Neural cell (in vitro differentiated cells): ENCODE measurements at regions not wholly inside any gene's neighbourhood (a gene's known extent, or its start where the extent isn't known, plus 50 kb on each side); places are given as distances from the start of the nearest gene placed in this dataset.

Source experiments
- H2AFZ ChIP-seq: fragments of 200-600, 300-800 bp; sonication (generic), shearing (Covaris generic); 2 replicates; pipeline ENCODE4 v1.6.0; 2014; ENCODE audit warnings: low read depth, mild to moderate bottlenecking, antibody characterized with exemption, low read length, moderate library complexity
- H3F3A ChIP-seq: fragments of 200-600 bp; shearing (Covaris generic); 2 replicates; pipeline ENCODE4 v1.6.1; 2016; ENCODE audit warnings: mild to moderate bottlenecking, moderate library complexity, mixed read lengths, antibody characterized with exemption, low read length; ENCODE audit not compliant: insufficient read depth, poor library complexity, severe bottlenecking
- H3K27ac ChIP-seq: fragments of 200-600, 300-800 bp; sonication (generic), shearing (Covaris generic); 2 replicates; pipeline ENCODE4 v1.5.1; 2014; ENCODE audit warnings: mild to moderate bottlenecking, low read length, moderate library complexity
- H3K27me3 ChIP-seq: fragments of 300-800, 200-600 bp; sonication (generic), shearing (Covaris generic); 2 replicates; pipeline ENCODE4 v1.6.0; 2014; ENCODE audit warnings: mild to moderate bottlenecking, low read depth, low read length, moderate library complexity; ENCODE audit not compliant: insufficient read depth
- H3K36me3 ChIP-seq: fragments of 300-800, 200-600 bp; sonication (generic), shearing (Covaris generic); 2 replicates; pipeline ENCODE4 v1.5.1; 2014; ENCODE audit warnings: mild to moderate bottlenecking, antibody characterized with exemption, low read length, moderate library complexity; ENCODE audit not compliant: insufficient read depth
- H3K4me2 ChIP-seq: fragments of 300-800, 200-600 bp; sonication (generic), shearing (Covaris generic); 2 replicates; pipeline ENCODE4 v1.6.0; 2014; ENCODE audit warnings: mild to moderate bottlenecking, low read length
- H3K4me3 ChIP-seq: fragments of 300-800, 200-600 bp; sonication (generic), shearing (Covaris generic); 2 replicates; pipeline ENCODE4 v1.5.1; 2014; ENCODE audit warnings: mild to moderate bottlenecking, low read length, moderate library complexity
- H3K79me2 ChIP-seq: fragments of 200-600 bp; shearing (Covaris generic); replicated peaks from 2 replicates; pipeline ENCODE4 v1.6.0; 2014; ENCODE audit warnings: mild to moderate bottlenecking, low read length, moderate library complexity; ENCODE audit not compliant: insufficient read depth
- H3K9ac ChIP-seq: fragments of 300-800, 200-600 bp; sonication (generic), shearing (Covaris generic); 2 replicates; pipeline ENCODE4 v1.6.1; 2016; ENCODE audit warnings: mild to moderate bottlenecking, low read length, mixed read lengths
- H3K9me2 ChIP-seq: fragments of 200-600 bp; shearing (Covaris generic); 2 replicates; pipeline ENCODE4 v1.6.1; 2016; ENCODE audit warnings: mild to moderate bottlenecking, low read length, mixed read lengths; ENCODE audit not compliant: insufficient read depth
- H3K9me3 ChIP-seq: fragments of 200-600, 300-800 bp; sonication (generic), shearing (Covaris generic); 2 replicates; pipeline ENCODE4 v1.6.1; 2016; ENCODE audit warnings: mild to moderate bottlenecking, mixed run types, low read length, moderate library complexity, mixed read lengths
- H4K20me1 ChIP-seq: fragments of 200-600 bp; shearing (Covaris generic); 2 replicates; pipeline ENCODE4 v1.6.1; 2016; ENCODE audit warnings: mild to moderate bottlenecking, mixed run types; ENCODE audit not compliant: insufficient read depth
- CTCF ChIP-seq: fragments of 450-650 bp; IDR thresholded peaks from 2 replicates; pipeline ENCODE4 v1.5.1; 2014; ENCODE audit warnings: antibody characterized with exemption, mild to moderate bottlenecking, moderate library complexity; ENCODE audit not compliant: poor library complexity, severe bottlenecking
- EP300 ChIP-seq: fragments of 450-650 bp; conservative IDR thresholded peaks from 2 replicates; pipeline ENCODE4 v1.6.1; 2014; ENCODE audit warnings: antibody characterized with exemption, mild to moderate bottlenecking, moderate library complexity; ENCODE audit not compliant: poor library complexity, severe bottlenecking
- MXI1 ChIP-seq: fragments of 450-650 bp; conservative IDR thresholded peaks from 2 replicates; pipeline ENCODE4 v1.6.1; 2014; ENCODE audit warnings: antibody characterized with exemption, mild to moderate bottlenecking; ENCODE audit not compliant: poor library complexity, severe bottlenecking
- POLR2AphosphoS5 ChIP-seq: IDR thresholded peaks from 2 replicates; pipeline ENCODE4 v1.6.1; 2012
- RAD21 ChIP-seq: fragments of 450-650 bp; conservative IDR thresholded peaks from 2 replicates; pipeline ENCODE4 v1.6.1; 2014; ENCODE audit warnings: antibody characterized with exemption, mild to moderate bottlenecking, moderate library complexity
- REST ChIP-seq: IDR thresholded peaks from 2 replicates; pipeline ENCODE4 v1.6.1; 2012; ENCODE audit warnings: borderline replicate concordance
- SMC3 ChIP-seq: fragments of 450-650 bp; conservative IDR thresholded peaks from 2 replicates; pipeline ENCODE4 v1.6.1; 2014; ENCODE audit warnings: antibody characterized with exemption, mild to moderate bottlenecking, moderate library complexity; ENCODE audit not compliant: poor library complexity
- TAF1 ChIP-seq: IDR thresholded peaks from 2 replicates; pipeline ENCODE4 v1.6.1; 2012; ENCODE audit warnings: low read depth

GRCh38 chr3:152621006-152621868 is 213.7 kb upstream of the P2RY1 start:
- no peaks in the 10 kb centered on the region for H3F3A ChIP-seq
- no peak overlapping the region for H3K4me3 ChIP-seq
- TF ChIP-seq EP300 (no peak), POLR2AphosphoS5 (peak; percentile 4)
- H3K79me2 ChIP-seq: no peaks in the 10 kb centered on the region
- H3K4me2 ChIP-seq: no peak overlapping the region
- no peaks in the 10 kb centered on the region for H3K27me3 ChIP-seq
- no peaks in the 10 kb centered on the region for H3K9me2 ChIP-seq
- no peak overlapping the region for H3K9ac ChIP-seq
- no peak overlapping the region for H3K27ac ChIP-seq
- no peaks in the 10 kb centered on the region for H3K36me3 ChIP-seq
- no peak overlapping the region for H2AFZ ChIP-seq
- no peaks in the 10 kb centered on the region for H3K9me3 ChIP-seq
- H4K20me1 ChIP-seq: no peaks in the 10 kb centered on the region

- no peaks in the 10 kb centered on the region for H3K9me2 ChIP-seq
- H3F3A ChIP-seq: no peaks in the 10 kb centered on the region
- H3K27me3 ChIP-seq: no peaks in the 10 kb centered on the region
- H3K36me3 ChIP-seq: no peaks in the 10 kb centered on the region
- H3K79me2 ChIP-seq: no peaks in the 10 kb centered on the region
- no peak overlapping the region for H2AFZ ChIP-seq
- TF ChIP-seq POLR2AphosphoS5 (peak; percentile 24), TAF1 (no peak)
- H3K9me3 ChIP-seq: no peaks in the 10 kb centered on the region
- no peak overlapping the region for H3K4me2 ChIP-seq
- no peaks in the 10 kb centered on the region for H4K20me1 ChIP-seq
- H3K27ac ChIP-seq: no peak overlapping the region
- no peak overlapping the region for H3K9ac ChIP-seq
- H3K4me3 ChIP-seq: no peak overlapping the region
Measured at GRCh38 chr3:152621967-152622810, 212.7 kb upstream of the P2RY1 start.

- Histone ChIP-seq H3K79me2 (no peaks in the 10 kb centered on the region), H3K9me3 (no peaks in the 10 kb centered on the region), H2AFZ (no peak overlapping the region), H3K4me2 (no peak overlapping the region), H3K4me3 (no peak overlapping the region), H4K20me1 (no peaks in the 10 kb centered on the region), H3K27me3 (no peaks in the 10 kb centered on the region), H3K36me3 (no peaks in the 10 kb centered on the region), H3K9ac (no peak overlapping the region), H3F3A (no peaks in the 10 kb centered on the region), H3K9me2 (no peaks in the 10 kb centered on the region), H3K27ac (no peak overlapping the region)
- TF ChIP-seq SMC3 (no peak), REST (no peak), POLR2AphosphoS5 (peak; percentile 18), CTCF (no peak), TAF1 (no peak), MXI1 (no peak), EP300 (no peak), RAD21 (no peak)
Measured at GRCh38 chr3:152622811-152623167, 212.1 kb upstream of the P2RY1 start.
